SK-N-SH (cell line): ENCODE measurements at regions not wholly inside any gene's neighbourhood (a gene's known extent, or its start where the extent isn't known, plus 50 kb on each side); places are given as distances from the start of the nearest gene placed in this dataset.

Experiments used
- CTCF ChIA-PET: fragments of 300-600, 350-600 bp; formaldehyde crosslinking; extraction: SDS; loops from one replicate; lab custom pipeline; 2021; lab: Yijun Ruan, JAX
- POLR2A ChIA-PET: fragments of 350-600 bp; sonication (Branson Sonifier 250); formaldehyde crosslinking; extraction: SDS; loops from one replicate; lab custom pipeline; 2020; ENCODE audit warnings: antibody characterized with exemption, inconsistent platforms; lab: Yijun Ruan, JAX
- DNase-seq: peaks from one replicate; pipeline ENCODE4 v3.0.0; 2012
- H2AFZ ChIP-seq: fragments of 200-600 bp; sonication (generic); 2 replicates; pipeline ENCODE4 v1.8.1; 2016; ENCODE audit warnings: antibody characterized with exemption, mild to moderate bottlenecking, low read depth
- H3F3A ChIP-seq: fragments of 200-600 bp; sonication (generic); replicated peaks from 2 replicates; pipeline ENCODE3; 2016; ENCODE audit warnings: antibody characterized with exemption, mild to moderate bottlenecking; ENCODE audit not compliant: insufficient read depth
- H3K27ac ChIP-seq, 2 experiments: fragments of 200-500 bp in 1 of 2; fragments of 200-600 bp in 1 of 2; sonication (Bioruptor generic) in 1 of 2; sonication (generic), shearing (Covaris generic) in 1 of 2; 2 replicates each; pipeline versions ENCODE4 v1.5.1 to v1.6.1; 2014 to 2016; ENCODE audit warnings: low read depth in 2 of 2, inconsistent platforms in 1 of 2, low read length in 1 of 2, mild to moderate bottlenecking in 1 of 2, mixed read lengths in 1 of 2
- H3K27me3 ChIP-seq: fragments of 200-600 bp; sonication (generic), shearing (Covaris generic); 2 replicates; pipeline ENCODE4 v1.6.1; 2016; ENCODE audit warnings: mixed run types; ENCODE audit not compliant: insufficient read depth
- H3K36me3 ChIP-seq, 2 experiments: fragments of 200-500 bp in 1 of 2; fragments of 200-600 bp in 1 of 2; sonication (Bioruptor generic) in 1 of 2; sonication (generic) in 1 of 2; replicated peaks in 1 of 2; 2 replicates each; pipeline versions ENCODE3 to v1.5.1; 2014 to 2016; ENCODE audit warnings: low read length in 1 of 2, mild to moderate bottlenecking in 1 of 2; ENCODE audit not compliant: insufficient read depth in 2 of 2, control insufficient read depth in 1 of 2
- H3K4me1 ChIP-seq, 2 experiments: fragments of 200-500 bp in 1 of 2; fragments of 200-600 bp in 1 of 2; sonication (Bioruptor generic) in 1 of 2; sonication (generic), shearing (Covaris generic) in 1 of 2; 2 replicates each; pipeline versions ENCODE4 v1.5.1 to v1.6.1; 2014 to 2016; ENCODE audit warnings: low read depth in 1 of 2, low read length in 1 of 2, mixed run types in 1 of 2; ENCODE audit not compliant: insufficient read depth in 2 of 2, control insufficient read depth in 1 of 2
- H3K4me2 ChIP-seq: fragments of 200-600 bp; sonication (generic), shearing (Covaris generic); 2 replicates; pipeline ENCODE4 v1.6.1; 2017; ENCODE audit warnings: mixed run types
- H3K4me3 ChIP-seq, 2 experiments: fragments of 200-500 bp in 1 of 2; fragments of 200-600 bp in 1 of 2; sonication (Bioruptor generic) in 1 of 2; sonication (generic), shearing (Covaris generic) in 1 of 2; 2 replicates each; pipeline versions ENCODE4 v1.5.1 to v1.8.1; 2014 to 2016; ENCODE audit warnings: low read depth in 2 of 2, inconsistent platforms in 1 of 2, low read length in 1 of 2, mild to moderate bottlenecking in 1 of 2, mixed read lengths in 1 of 2, moderate library complexity in 1 of 2
- H3K79me2 ChIP-seq: fragments of 200-600 bp; sonication (generic); 2 replicates; pipeline ENCODE4 v1.8.1; 2017; ENCODE audit warnings: mild to moderate bottlenecking; ENCODE audit not compliant: insufficient read depth
- H3K9ac ChIP-seq: fragments of 200-600 bp; sonication (generic); 2 replicates; pipeline ENCODE4 v1.6.1; 2017; ENCODE audit warnings: mixed run types
- H3K9me2 ChIP-seq: fragments of 200-600 bp; sonication (generic); 2 replicates; pipeline ENCODE4 v1.6.1; 2017; ENCODE audit warnings: mixed run types
- H3K9me3 ChIP-seq: fragments of 200-600 bp; sonication (generic); 2 replicates; pipeline ENCODE4 v1.6.1; 2017; ENCODE audit warnings: mixed run types, mild to moderate bottlenecking, moderate library complexity
- H4K20me1 ChIP-seq: fragments of 200-600 bp; sonication (generic); 2 replicates; pipeline ENCODE4 v1.6.1; 2017; ENCODE audit warnings: mild to moderate bottlenecking, mixed run types; ENCODE audit not compliant: insufficient read depth
- EZH2phosphoT487 ChIP-seq: fragments of 200-600 bp; sonication (generic); IDR thresholded peaks from 2 replicates; pipeline ENCODE4 v1.6.1; 2017; ENCODE audit warnings: low read depth, mixed run types, mild to moderate bottlenecking, antibody characterized with exemption, moderate library complexity, borderline replicate concordance
- FOSL2 ChIP-seq: IDR thresholded peaks from 2 replicates; pipeline ENCODE4 v1.4.0; 2012; ENCODE audit warnings: low read depth, mild to moderate bottlenecking, moderate library complexity, borderline replicate concordance
- FOXJ3 ChIP-seq: sonication (generic); formaldehyde crosslinking; IDR thresholded peaks from 2 replicates; pipeline ENCODE4 v1.5.1; 2020; ENCODE audit warnings: mild to moderate bottlenecking, missing genetic modification reagents
- FOXM1 ChIP-seq: IDR thresholded peaks from 2 replicates; pipeline ENCODE4 v1.4.0; 2012; ENCODE audit warnings: low read depth, mild to moderate bottlenecking
- GATA2 ChIP-seq: sonication (generic); formaldehyde crosslinking; IDR thresholded peaks from 2 replicates; pipeline ENCODE4 v1.5.0; 2020; ENCODE audit warnings: mild to moderate bottlenecking, missing genetic modification reagents
- JUND ChIP-seq: IDR thresholded peaks from 2 replicates; pipeline ENCODE4 v1.4.0; 2012
- MAX ChIP-seq: IDR thresholded peaks from 2 replicates; pipeline ENCODE4 v1.4.0; 2012; ENCODE audit warnings: low read depth
- NRF1 ChIP-seq: IDR thresholded peaks from 2 replicates; pipeline ENCODE4 v1.6.1; 2012; ENCODE audit warnings: low read depth, mild to moderate bottlenecking, low read length
- PBX3 ChIP-seq: IDR thresholded peaks from 2 replicates; pipeline ENCODE4; 2012
- RCOR1 ChIP-seq: fragments of 150-350 bp; IDR thresholded peaks from 2 replicates; pipeline ENCODE4 v1.6.1; 2017; ENCODE audit warnings: antibody characterized with exemption, low read length
- RFX5 ChIP-seq: IDR thresholded peaks from 2 replicates; pipeline ENCODE4 v1.6.1; 2012; ENCODE audit warnings: mild to moderate bottlenecking, improper control_type of control experiment, low read length
- RXRA ChIP-seq: IDR thresholded peaks from 2 replicates; pipeline ENCODE4 v1.4.0; 2012; ENCODE audit warnings: low read depth, mild to moderate bottlenecking, borderline replicate concordance
- TAF1 ChIP-seq: IDR thresholded peaks from 2 replicates; pipeline ENCODE4 v1.6.1; 2012; ENCODE audit warnings: low read depth, mild to moderate bottlenecking, low read length, moderate library complexity, borderline replicate concordance
- TEAD4 ChIP-seq: IDR thresholded peaks from 2 replicates; pipeline ENCODE4 v1.4.0; 2012; ENCODE audit warnings: mild to moderate bottlenecking, borderline replicate concordance; ENCODE audit not compliant: insufficient read depth
- WGBS: methylation state at CpG from one replicate; pipeline ENCODE4 v1.1.6; 2017; ENCODE audit warnings: low lambda C conversion rate; 5-methylcytosine and 5-hydroxymethylcytosine counted together
- TF ChIP-seq, protein P1 (sequence below): IDR thresholded peaks from 2 replicates; pipeline ENCODE4 v1.6.1; 2012; ENCODE audit warnings: mild to moderate bottlenecking, low read depth, low read length, moderate library complexity
- TF ChIP-seq, protein P2 (sequence below): IDR thresholded peaks from 2 replicates; pipeline ENCODE4 v1.4.0; 2012; ENCODE audit warnings: low read depth, borderline replicate concordance
- TF ChIP-seq, protein P3 (sequence below): fragments of 200-600 bp; sonication (generic); IDR thresholded peaks from 2 replicates; pipeline ENCODE4 v1.6.1; 2017; ENCODE audit warnings: antibody characterized with exemption, mild to moderate bottlenecking, moderate library complexity

- WGBS: 74% methylated on average over 7 of the region's 7 CpGs
- H3K4me2 ChIP-seq: no peak overlapping the region
- no peak for TF ChIP-seq TAF1
- no peak for TF ChIP-seq EZH2phosphoT487
- no peak for TF ChIP-seq RXRA
- no peak for TF ChIP-seq NRF1
- no peaks in the 10 kb centered on the region for H3K27me3 ChIP-seq
- H4K20me1 ChIP-seq: no peaks in the 10 kb centered on the region
- H3K27ac ChIP-seq: no peak overlapping the region
- no peaks in the 10 kb centered on the region for H3K9me3 ChIP-seq
- no peak overlapping the region for H3K9ac ChIP-seq
- no peaks in the 10 kb centered on the region for H3K79me2 ChIP-seq
- H3K4me1 ChIP-seq: no peaks in the 10 kb centered on the region; a peak in 1 of 4 replicates
- H3K36me3 ChIP-seq: no peaks in the 10 kb centered on the region
- H2AFZ ChIP-seq: no peak overlapping the region
- no peak overlapping the region for H3K4me3 ChIP-seq
- POLR2A ChIA-PET: no interaction called here
- no peaks in the 10 kb centered on the region for H3K9me2 ChIP-seq
- H3F3A ChIP-seq: no peaks in the 10 kb centered on the region
- CTCF ChIA-PET: interaction anchor here (0.6 kb wide), 1 partner anchor 1561 kb away, joined by 3 read pairs; no protein-coding TSS in a partner anchor
- DNase-seq: no peak
These were observed 1044.1 kb upstream of the ZEB2 start for GRCh38 chr2:145563741-145564615.

- Histone ChIP-seq H3K4me1 (no peaks in the 10 kb centered on the region; a peak in 1 of 4 replicates), H3K27ac (no peak overlapping the region), H3K36me3 (no peaks in the 10 kb centered on the region), H3K9me3 (no peaks in the 10 kb centered on the region), H3K9me2 (no peaks in the 10 kb centered on the region), H3K27me3 (no peaks in the 10 kb centered on the region), H3K79me2 (no peaks in the 10 kb centered on the region), H3K9ac (no peak overlapping the region), H4K20me1 (no peaks in the 10 kb centered on the region), H3K4me2 (no peak overlapping the region), H3K4me3 (no peak overlapping the region), H3F3A (no peaks in the 10 kb centered on the region), H2AFZ (no peak overlapping the region)
- no peak for DNase-seq
- ChIA-PET POLR2A (no interaction called here), CTCF (interaction anchor here (1.5 kb wide), 1 partner anchor 20 kb away, joined by 3 read pairs; no protein-coding TSS in a partner anchor)
- no peak for TF ChIP-seq MAX
- no peak for TF ChIP-seq FOXM1
- TF ChIP-seq FOXJ3: no peak
- TF ChIP-seq, protein P1, sequence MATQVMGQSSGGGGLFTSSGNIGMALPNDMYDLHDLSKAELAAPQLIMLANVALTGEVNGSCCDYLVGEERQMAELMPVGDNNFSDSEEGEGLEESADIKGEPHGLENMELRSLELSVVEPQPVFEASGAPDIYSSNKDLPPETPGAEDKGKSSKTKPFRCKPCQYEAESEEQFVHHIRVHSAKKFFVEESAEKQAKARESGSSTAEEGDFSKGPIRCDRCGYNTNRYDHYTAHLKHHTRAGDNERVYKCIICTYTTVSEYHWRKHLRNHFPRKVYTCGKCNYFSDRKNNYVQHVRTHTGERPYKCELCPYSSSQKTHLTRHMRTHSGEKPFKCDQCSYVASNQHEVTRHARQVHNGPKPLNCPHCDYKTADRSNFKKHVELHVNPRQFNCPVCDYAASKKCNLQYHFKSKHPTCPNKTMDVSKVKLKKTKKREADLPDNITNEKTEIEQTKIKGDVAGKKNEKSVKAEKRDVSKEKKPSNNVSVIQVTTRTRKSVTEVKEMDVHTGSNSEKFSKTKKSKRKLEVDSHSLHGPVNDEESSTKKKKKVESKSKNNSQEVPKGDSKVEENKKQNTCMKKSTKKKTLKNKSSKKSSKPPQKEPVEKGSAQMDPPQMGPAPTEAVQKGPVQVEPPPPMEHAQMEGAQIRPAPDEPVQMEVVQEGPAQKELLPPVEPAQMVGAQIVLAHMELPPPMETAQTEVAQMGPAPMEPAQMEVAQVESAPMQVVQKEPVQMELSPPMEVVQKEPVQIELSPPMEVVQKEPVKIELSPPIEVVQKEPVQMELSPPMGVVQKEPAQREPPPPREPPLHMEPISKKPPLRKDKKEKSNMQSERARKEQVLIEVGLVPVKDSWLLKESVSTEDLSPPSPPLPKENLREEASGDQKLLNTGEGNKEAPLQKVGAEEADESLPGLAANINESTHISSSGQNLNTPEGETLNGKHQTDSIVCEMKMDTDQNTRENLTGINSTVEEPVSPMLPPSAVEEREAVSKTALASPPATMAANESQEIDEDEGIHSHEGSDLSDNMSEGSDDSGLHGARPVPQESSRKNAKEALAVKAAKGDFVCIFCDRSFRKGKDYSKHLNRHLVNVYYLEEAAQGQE: no peak
- TF ChIP-seq, protein P2, sequence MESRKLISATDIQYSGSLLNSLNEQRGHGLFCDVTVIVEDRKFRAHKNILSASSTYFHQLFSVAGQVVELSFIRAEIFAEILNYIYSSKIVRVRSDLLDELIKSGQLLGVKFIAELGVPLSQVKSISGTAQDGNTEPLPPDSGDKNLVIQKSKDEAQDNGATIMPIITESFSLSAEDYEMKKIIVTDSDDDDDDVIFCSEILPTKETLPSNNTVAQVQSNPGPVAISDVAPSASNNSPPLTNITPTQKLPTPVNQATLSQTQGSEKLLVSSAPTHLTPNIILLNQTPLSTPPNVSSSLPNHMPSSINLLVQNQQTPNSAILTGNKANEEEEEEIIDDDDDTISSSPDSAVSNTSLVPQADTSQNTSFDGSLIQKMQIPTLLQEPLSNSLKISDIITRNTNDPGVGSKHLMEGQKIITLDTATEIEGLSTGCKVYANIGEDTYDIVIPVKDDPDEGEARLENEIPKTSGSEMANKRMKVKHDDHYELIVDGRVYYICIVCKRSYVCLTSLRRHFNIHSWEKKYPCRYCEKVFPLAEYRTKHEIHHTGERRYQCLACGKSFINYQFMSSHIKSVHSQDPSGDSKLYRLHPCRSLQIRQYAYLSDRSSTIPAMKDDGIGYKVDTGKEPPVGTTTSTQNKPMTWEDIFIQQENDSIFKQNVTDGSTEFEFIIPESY: no peak
- no peak for TF ChIP-seq GATA2 (CRISPR knock-in tag)
- TF ChIP-seq NRF1: no peak
- no peak for TF ChIP-seq TEAD4
- no peak for TF ChIP-seq FOSL2
- no peak for TF ChIP-seq JUND
- TF ChIP-seq RFX5: no peak
- no peak for TF ChIP-seq RCOR1
- TF ChIP-seq, protein P3, sequence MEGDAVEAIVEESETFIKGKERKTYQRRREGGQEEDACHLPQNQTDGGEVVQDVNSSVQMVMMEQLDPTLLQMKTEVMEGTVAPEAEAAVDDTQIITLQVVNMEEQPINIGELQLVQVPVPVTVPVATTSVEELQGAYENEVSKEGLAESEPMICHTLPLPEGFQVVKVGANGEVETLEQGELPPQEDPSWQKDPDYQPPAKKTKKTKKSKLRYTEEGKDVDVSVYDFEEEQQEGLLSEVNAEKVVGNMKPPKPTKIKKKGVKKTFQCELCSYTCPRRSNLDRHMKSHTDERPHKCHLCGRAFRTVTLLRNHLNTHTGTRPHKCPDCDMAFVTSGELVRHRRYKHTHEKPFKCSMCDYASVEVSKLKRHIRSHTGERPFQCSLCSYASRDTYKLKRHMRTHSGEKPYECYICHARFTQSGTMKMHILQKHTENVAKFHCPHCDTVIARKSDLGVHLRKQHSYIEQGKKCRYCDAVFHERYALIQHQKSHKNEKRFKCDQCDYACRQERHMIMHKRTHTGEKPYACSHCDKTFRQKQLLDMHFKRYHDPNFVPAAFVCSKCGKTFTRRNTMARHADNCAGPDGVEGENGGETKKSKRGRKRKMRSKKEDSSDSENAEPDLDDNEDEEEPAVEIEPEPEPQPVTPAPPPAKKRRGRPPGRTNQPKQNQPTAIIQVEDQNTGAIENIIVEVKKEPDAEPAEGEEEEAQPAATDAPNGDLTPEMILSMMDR: no peak
- TF ChIP-seq PBX3: no peak
- WGBS: 94% methylated on average over 3 of the region's 3 CpGs
These were observed 1041.2 kb upstream of the ZEB2 start for GRCh38 chr2:145561152-145561551.
